ENCODE measurements at regions not wholly inside any gene's neighbourhood (a gene's known extent, or its start where the extent isn't known, plus 50 kb on each side); places are given as distances from the start of the nearest gene placed in this dataset.
"Not testable (repeated sequence)": the region's sequence is repeated elsewhere in the genome, so short reads cannot be mapped to it uniquely, and the experiment has no call there.

- Histone ChIP-seq H4K8ac (replicated peaks; ENCODE audit: insufficient read length, low read depth, low read length) (no peak overlapping the region), H2AFZ (ENCODE audit: low read length) (no peak overlapping the region), H3K18ac (ENCODE audit: insufficient read length, low read depth, low read length) (no peak overlapping the region), H3K9ac (ENCODE audit: extremely low read depth, insufficient read length, low read length) (no peak overlapping the region), H2BK5ac (ENCODE audit: insufficient read length, low read length) (no peak overlapping the region), H3K4me1 (ENCODE audit: insufficient read depth, low read length) (no peaks in the 10 kb centered on the region), H4K5ac (ENCODE audit: insufficient read length, low read depth, low read length) (no peak overlapping the region), H4K91ac (ENCODE audit: insufficient read length, low read depth, low read length) (no peak overlapping the region), H3K14ac (ENCODE audit: insufficient read depth, low read length) (no peak overlapping the region), H2BK15ac (ENCODE audit: low read depth, low read length) (no peak overlapping the region), H3K27ac (ENCODE audit: insufficient read length, low read depth, low read length) (no peak overlapping the region), H3K9me3 (ENCODE audit: control insufficient read depth, low read depth, low read length) (no peaks in the 10 kb centered on the region), H3K79me2 (ENCODE audit: insufficient read depth, low read length) (no peaks in the 10 kb centered on the region), H4K20me1 (ENCODE audit: control insufficient read depth, insufficient read depth, insufficient read length) (no peaks in the 10 kb centered on the region), H3K4me2 (ENCODE audit: insufficient read depth, insufficient read length, low read length) (no peak overlapping the region), H2BK20ac (ENCODE audit: low read depth, low read length, poor library complexity, severe bottlenecking) (no peak overlapping the region), H2BK120ac (ENCODE audit: low read depth, low read length, poor library complexity, severe bottlenecking) (no peak overlapping the region), H2AK5ac (ENCODE audit: insufficient read length, low read length) (no peak overlapping the region), H3K23me2 (ENCODE audit: insufficient read length, low read depth, low read length, poor library complexity, severe bottlenecking) (no peaks in the 10 kb centered on the region), H2BK12ac (ENCODE audit: insufficient read length, low read depth, low read length) (no peak overlapping the region), H3K79me1 (ENCODE audit: insufficient read depth, low read depth, low read length, poor library complexity, severe bottlenecking) (no peaks in the 10 kb centered on the region), H3K56ac (ENCODE audit: insufficient read length, low read depth, low read length) (no peak overlapping the region), H3K23ac (ENCODE audit: insufficient read length, low read depth, low read length) (no peak overlapping the region), H3K27me3 (ENCODE audit: insufficient read depth, low read length) (no peaks in the 10 kb centered on the region), H3T11ph (ENCODE audit: low read length) (no peak overlapping the region), H3K4ac (ENCODE audit: low read depth, low read length) (no peak overlapping the region)
- Mint-ChIP-seq H3K27ac (no peak overlapping the region), H3K4me1 (peaks cover 5 to 8% of the 10 kb centered on the region in 2 experiments), H3K27me3 (ENCODE audit: low read depth) (peaks cover 10% of the 10 kb centered on the region), H3K36me3 (ENCODE audit: insufficient read depth in 1 of 3, low read depth in 3 of 3) (peaks cover 0 to 5% (median 0%) of the 10 kb centered on the region in 3 experiments; a peak in 3 of 7 replicates), H3K9me3 (peaks cover 9 to 18% of the 10 kb centered on the region in 2 experiments), H3K4me3 (no peak overlapping the region)
- no peak for DNase-seq
- no peak for TF ChIP-seq CTCF (conservative IDR thresholded peaks at IDR 0.05)
Observed at GRCh38 chr3:128544190-128544589, 51.2 kb upstream of the GATA2 start.

- not testable (repeated sequence) for H3K56ac ChIP-seq (ENCODE audit: insufficient read length, low read depth, low read length); DNase-seq; H3T11ph ChIP-seq (ENCODE audit: low read length); H3K79me2 ChIP-seq (ENCODE audit: insufficient read depth, low read length); H3K4me1 ChIP-seq (ENCODE audit: insufficient read depth, low read length); H2AK5ac ChIP-seq (ENCODE audit: insufficient read length, low read length); H3K9me3 ChIP-seq (ENCODE audit: control insufficient read depth, low read depth, low read length); H3K14ac ChIP-seq (ENCODE audit: insufficient read depth, low read length); H3K9ac ChIP-seq (ENCODE audit: extremely low read depth, insufficient read length, low read length); H3K27ac Mint-ChIP-seq; H2BK12ac ChIP-seq (ENCODE audit: insufficient read length, low read depth, low read length); H4K5ac ChIP-seq (ENCODE audit: insufficient read length, low read depth, low read length); H3K4me2 ChIP-seq (ENCODE audit: insufficient read depth, insufficient read length, low read length); H3K27me3 ChIP-seq (ENCODE audit: insufficient read depth, low read length); H3K4me1 Mint-ChIP-seq; H4K8ac ChIP-seq (replicated peaks; ENCODE audit: insufficient read length, low read depth, low read length); H4K20me1 ChIP-seq (ENCODE audit: control insufficient read depth, insufficient read depth, insufficient read length); H2BK120ac ChIP-seq (ENCODE audit: low read depth, low read length, poor library complexity, severe bottlenecking); H3K27ac ChIP-seq (ENCODE audit: insufficient read length, low read depth, low read length); H2BK20ac ChIP-seq (ENCODE audit: low read depth, low read length, poor library complexity, severe bottlenecking); H3K23me2 ChIP-seq (ENCODE audit: insufficient read length, low read depth, low read length, poor library complexity, severe bottlenecking); H3K18ac ChIP-seq (ENCODE audit: insufficient read length, low read depth, low read length); H3K4ac ChIP-seq (ENCODE audit: low read depth, low read length); H3K4me3 Mint-ChIP-seq; H3K79me1 ChIP-seq (ENCODE audit: insufficient read depth, low read depth, low read length, poor library complexity, severe bottlenecking); H3K36me3 Mint-ChIP-seq (ENCODE audit: insufficient read depth in 1 of 3, low read depth in 3 of 3); H3K23ac ChIP-seq (ENCODE audit: insufficient read length, low read depth, low read length); H4K91ac ChIP-seq (ENCODE audit: insufficient read length, low read depth, low read length); H2AFZ ChIP-seq (ENCODE audit: low read length); H2BK5ac ChIP-seq (ENCODE audit: insufficient read length, low read length); H2BK15ac ChIP-seq (ENCODE audit: low read depth, low read length)
- WGBS (ENCODE audit: extremely low coverage, insufficient read length, low lambda C conversion rate): no CpG with 5 or more reads among the region's 6 CpGs
- Mint-ChIP-seq H3K27me3 (ENCODE audit: low read depth) (peaks cover 13% of the 10 kb centered on the region), H3K9me3 (peaks cover 9 to 18% of the 10 kb centered on the region in 2 experiments)
Observed at GRCh38 chr3:128543570-128544174, 50.7 kb upstream of the GATA2 start.

Measured in H9 (cell line).